HEK293 (cell line): ENCODE measurements at regions not wholly inside any gene's neighbourhood (a gene's known extent, or its start where the extent isn't known, plus 50 kb on each side); places are given as distances from the start of the nearest gene placed in this dataset.

Experiments
- CTCF ChIA-PET: fragments of 350-600 bp; formaldehyde crosslinking; extraction: SDS; loops from one replicate; lab custom pipeline; 2021; ENCODE audit warnings: antibody characterized with exemption; lab: Yijun Ruan, JAX
- POLR2A ChIA-PET: fragments of 300-600 bp; formaldehyde crosslinking; extraction: SDS; loops from one replicate; lab custom pipeline; 2020; ENCODE audit warnings: antibody characterized with exemption, inconsistent platforms; lab: Yijun Ruan, JAX
- H3K27ac ChIP-seq: fragments of 200-500 bp; sonication (Bioruptor generic); 2 replicates; pipeline ENCODE4 v1.5.1; 2014; ENCODE audit warnings: low read depth, low read length, control low read depth, inconsistent platforms; ENCODE audit errors: extremely low read depth
- H3K36me3 ChIP-seq, 2 experiments: fragments of 200-500 bp in 1 of 2; sonication (Bioruptor generic) in 1 of 2; 1 replicate in 1 of 2; 2 replicates in 1 of 2; pipeline ENCODE4 v1.5.1; 2014 to 2017; ENCODE audit warnings: inconsistent platforms in 2 of 2, low read length in 2 of 2; ENCODE audit not compliant: control insufficient read depth in 2 of 2, insufficient read depth in 1 of 2
- H3K4me1 ChIP-seq: fragments of 200-500 bp; sonication (Bioruptor generic); 2 replicates; pipeline ENCODE4 v1.5.1; 2014; ENCODE audit warnings: mild to moderate bottlenecking, low read length, inconsistent platforms; ENCODE audit not compliant: control insufficient read depth, insufficient read depth
- H3K4me3 ChIP-seq: 2 replicates; pipeline ENCODE4 v1.5.1; 2011; ENCODE audit warnings: low read depth, mild to moderate bottlenecking, control low read depth, low read length, moderate library complexity
- H3K9me3 ChIP-seq: fragments of 200-500 bp; sonication (Bioruptor generic); 2 replicates; pipeline ENCODE4 v1.5.1; 2014; ENCODE audit warnings: low read depth, low read length, inconsistent platforms; ENCODE audit not compliant: control insufficient read depth, insufficient read depth
- ELK4 ChIP-seq: IDR thresholded peaks from 2 replicates; pipeline ENCODE4 v1.6.1; 2011; ENCODE audit warnings: mild to moderate bottlenecking, low read depth, low read length, borderline replicate concordance
- HOXC10 ChIP-seq: sonication (generic); formaldehyde crosslinking; IDR thresholded peaks from 2 replicates; pipeline ENCODE4 v1.8.1; 2023; ENCODE audit warnings: mild to moderate bottlenecking, missing genetic modification reagents
- KLF7 ChIP-seq: fragments of 450-650 bp; formaldehyde crosslinking; IDR thresholded peaks from 2 replicates; pipeline ENCODE4 v1.5.1; 2016; ENCODE audit warnings: missing biosample characterization, missing genetic modification characterization, borderline replicate concordance
- MEIS1 ChIP-seq: sonication (generic); formaldehyde crosslinking; IDR thresholded peaks from 2 replicates; pipeline ENCODE4 v1.8.1; 2022; ENCODE audit warnings: missing genetic modification reagents, mild to moderate bottlenecking, borderline replicate concordance
- PBX3 ChIP-seq: sonication (generic); formaldehyde crosslinking; IDR thresholded peaks from 2 replicates; pipeline ENCODE4 v1.8.1; 2022; ENCODE audit warnings: mild to moderate bottlenecking, moderate library complexity, missing genetic modification reagents
- REST ChIP-seq: fragments of 450-650 bp; formaldehyde crosslinking; IDR thresholded peaks from 2 replicates; pipeline ENCODE4 v1.5.1; 2016; ENCODE audit warnings: missing biosample characterization, missing genetic modification characterization
- TSHZ1 ChIP-seq: fragments of 450-650 bp; formaldehyde crosslinking; IDR thresholded peaks from 2 replicates; pipeline ENCODE4 v1.5.1; 2016; ENCODE audit warnings: missing biosample characterization, missing genetic modification characterization, borderline replicate concordance
- ZBTB10 ChIP-seq: fragments of 450-650 bp; formaldehyde crosslinking; IDR thresholded peaks from 2 replicates; pipeline ENCODE4 v1.5.1; 2016; ENCODE audit warnings: missing biosample characterization, missing genetic modification characterization
- ZNF248 ChIP-seq: fragments of 450-650 bp; formaldehyde crosslinking; IDR thresholded peaks from 2 replicates; pipeline ENCODE4 v1.5.1; 2017; ENCODE audit warnings: missing biosample characterization, missing genetic modification characterization
- ZNF311 ChIP-seq: fragments of 450-650 bp; formaldehyde crosslinking; IDR thresholded peaks from 2 replicates; pipeline ENCODE4 v1.5.1; 2017; ENCODE audit warnings: missing biosample characterization, missing genetic modification characterization, borderline replicate concordance
- ZNF398 ChIP-seq: fragments of 450-650 bp; formaldehyde crosslinking; IDR thresholded peaks from 2 replicates; pipeline ENCODE4 v1.5.1; 2017; ENCODE audit warnings: missing biosample characterization, missing genetic modification characterization
- ZNF530 ChIP-seq: fragments of 450-650 bp; formaldehyde crosslinking; IDR thresholded peaks from 2 replicates; pipeline ENCODE4 v1.5.1; 2016; ENCODE audit warnings: low read depth, missing biosample characterization, missing genetic modification characterization
- ZNF558 ChIP-seq: fragments of 450-650 bp; formaldehyde crosslinking; IDR thresholded peaks from 2 replicates; pipeline ENCODE4 v1.5.1; 2016; ENCODE audit warnings: missing biosample characterization, missing genetic modification characterization
- ZNF621 ChIP-seq: fragments of 450-650 bp; formaldehyde crosslinking; IDR thresholded peaks from 2 replicates; pipeline ENCODE4 v1.5.1; 2017; ENCODE audit warnings: missing biosample characterization, missing genetic modification characterization
- ZNF623 ChIP-seq: fragments of 450-650 bp; formaldehyde crosslinking; IDR thresholded peaks from 2 replicates; pipeline ENCODE4 v1.5.1; 2016; ENCODE audit warnings: missing biosample characterization, missing genetic modification characterization
- ZNF626 ChIP-seq: fragments of 450-650 bp; sonication (Bioruptor Pico); formaldehyde crosslinking; IDR thresholded peaks from 2 replicates; pipeline ENCODE4 v1.5.1; 2018; ENCODE audit warnings: missing biosample characterization, missing genetic modification characterization, inconsistent platforms
- ZNF639 ChIP-seq: fragments of 450-650 bp; formaldehyde crosslinking; IDR thresholded peaks from 2 replicates; pipeline ENCODE4 v1.5.1; 2016; ENCODE audit warnings: missing biosample characterization, missing genetic modification characterization
- ZNF660 ChIP-seq: fragments of 450-650 bp; IDR thresholded peaks from 2 replicates; pipeline ENCODE4 v1.5.1; 2018; ENCODE audit warnings: missing biosample characterization, mild to moderate bottlenecking, missing genetic modification characterization

GRCh38 chr2:49248506-49248905 is 94.2 kb upstream of the FSHR start (continued):
- no peak for TF ChIP-seq ZBTB10 (tag by site-specific recombination)
- TF ChIP-seq ZNF398 (tag by site-specific recombination) = no peak
- no peak for TF ChIP-seq ZNF248 (tag by site-specific recombination)
- no peak for TF ChIP-seq TSHZ1 (tag by site-specific recombination)
- TF ChIP-seq KLF7 (tag by site-specific recombination) = no peak
- no peak for TF ChIP-seq ZNF558
- no peak for TF ChIP-seq ZNF639 (tag by site-specific recombination)
- TF ChIP-seq REST (tag by site-specific recombination) = no peak

GRCh38 chr2:49241991-49242390 is 87.7 kb upstream of the FSHR start:
- no peak for TF ChIP-seq ZNF626 (tag by site-specific recombination)
- TF ChIP-seq ZNF311 = no peak
- no peak for TF ChIP-seq PBX3 (CRISPR knock-in tag)
- TF ChIP-seq ZNF530 (tag by site-specific recombination) = no peak
- no peak for TF ChIP-seq ZNF621 (tag by site-specific recombination)
- no peak for TF ChIP-seq HOXC10 (CRISPR knock-in tag)
- no peak for TF ChIP-seq ELK4
- TF ChIP-seq ZNF660 (tag by site-specific recombination) = no peak
- no peak for TF ChIP-seq ZNF623 (tag by site-specific recombination)
- no peak for TF ChIP-seq ZNF248 (tag by site-specific recombination)
- no peak for TF ChIP-seq MEIS1 (CRISPR knock-in tag)
- Histone ChIP-seq H3K36me3 (no peaks in the 10 kb centered on the region), H3K27ac (no peak overlapping the region), H3K9me3 (no peaks in the 10 kb centered on the region), H3K4me3 (no peak overlapping the region), H3K4me1 (no peaks in the 10 kb centered on the region)
- ChIA-PET CTCF (no interaction called here), POLR2A (no interaction called here)
